Keratinocyte (primary cell): ENCODE measurements at regions not wholly inside any gene's neighbourhood (a gene's known extent, or its start where the extent isn't known, plus 50 kb on each side); places are given as distances from the start of the nearest gene placed in this dataset.

Experiments used
- DNase-seq: peaks from one replicate; pipeline ENCODE4 v3.0.0-alpha.2; 2011; ENCODE audit warnings: low read depth, missing footprints, low spot score
- FAIRE-seq: peaks from 2 replicates; lab custom pipeline; 2011; peaks lifted over from hg19 to GRCh38; lab: Jason Lieb, UNC
- H2AFZ ChIP-seq: 2 replicates; pipeline ENCODE4 v1.6.0; 2012; ENCODE audit warnings: low read length, control low read depth, inconsistent platforms; ENCODE audit not compliant: control insufficient read depth
- H3K27ac ChIP-seq: 2 replicates; pipeline ENCODE4 v1.5.1; 2011; ENCODE audit warnings: low read length; ENCODE audit not compliant: control insufficient read depth, insufficient read depth
- H3K27me3 ChIP-seq: 3 replicates; pipeline ENCODE4 v1.6.0; 2011; ENCODE audit warnings: low read length; ENCODE audit not compliant: control insufficient read depth, insufficient read depth; ENCODE audit errors: extremely low read depth
- H3K36me3 ChIP-seq, 2 experiments: 2 replicates in 1 of 2; 3 replicates in 1 of 2; pipeline ENCODE4 v1.5.1; 2011; ENCODE audit warnings: low read length in 2 of 2, mild to moderate bottlenecking in 1 of 2; ENCODE audit not compliant: control insufficient read depth in 2 of 2, insufficient read depth in 2 of 2; ENCODE audit errors: extremely low read depth in 1 of 2
- H3K4me1 ChIP-seq: 3 replicates; pipeline ENCODE4 v1.5.1; 2011; ENCODE audit warnings: low read length; ENCODE audit not compliant: control insufficient read depth, insufficient read depth; ENCODE audit errors: extremely low read depth
- H3K4me2 ChIP-seq: 3 replicates; pipeline ENCODE4 v1.6.0; 2011; ENCODE audit warnings: low read depth, low read length; ENCODE audit not compliant: control insufficient read depth, insufficient read depth; ENCODE audit errors: extremely low read depth
- H3K4me3 ChIP-seq, 3 experiments: fragments of 200-600 bp in 1 of 3; sonication (generic) in 1 of 3; 2 replicates in 2 of 3; 3 replicates in 1 of 3; pipeline ENCODE4 v1.5.1; 2011 to 2016; ENCODE audit warnings: low read length in 3 of 3, mild to moderate bottlenecking in 3 of 3, control low read depth in 2 of 3, inconsistent platforms in 1 of 3, low read depth in 1 of 3, mixed read lengths in 1 of 3, mixed run types in 1 of 3, moderate library complexity in 1 of 3; ENCODE audit not compliant: control insufficient read depth in 2 of 3, insufficient read depth in 2 of 3; ENCODE audit errors: extremely low read depth in 1 of 3
- H3K79me2 ChIP-seq: 2 replicates; pipeline ENCODE4 v1.6.0; 2012; ENCODE audit warnings: low read length; ENCODE audit not compliant: control insufficient read depth, insufficient read depth
- H3K9ac ChIP-seq: 3 replicates; pipeline ENCODE4 v1.6.0; 2011; ENCODE audit warnings: low read length; ENCODE audit not compliant: control insufficient read depth, insufficient read depth; ENCODE audit errors: extremely low read depth
- H3K9me1 ChIP-seq: 3 replicates; pipeline ENCODE4 v1.6.0; 2011; ENCODE audit warnings: low read length; ENCODE audit not compliant: control insufficient read depth, insufficient read depth; ENCODE audit errors: extremely low read depth
- H3K9me3 ChIP-seq: 2 replicates; pipeline ENCODE4 v1.5.1; 2012; ENCODE audit warnings: low read depth, low read length; ENCODE audit not compliant: control insufficient read depth
- H4K20me1 ChIP-seq: 3 replicates; pipeline ENCODE4 v1.6.0; 2011; ENCODE audit warnings: low read length; ENCODE audit not compliant: control insufficient read depth, insufficient read depth; ENCODE audit errors: extremely low read depth
- CTCF ChIP-seq, 3 experiments: IDR thresholded peaks in 1 of 3; conservative IDR thresholded peaks in 1 of 3; optimal IDR thresholded peaks in 1 of 3; 2 replicates in 2 of 3; 3 replicates in 1 of 3; pipeline versions ENCODE3 to v1.5.1; 2011; ENCODE audit warnings: low read length in 3 of 3, mild to moderate bottlenecking in 3 of 3, moderate library complexity in 2 of 3, control low read depth in 1 of 3, inconsistent platforms in 1 of 3; ENCODE audit not compliant: insufficient read depth in 2 of 3; ENCODE audit errors: extremely low read depth in 1 of 3
- EZH2 ChIP-seq: IDR thresholded peaks from one replicate; pipeline ENCODE4 v1.6.1; 2012; ENCODE audit warnings: inconsistent platforms, mild to moderate bottlenecking, low read length, moderate library complexity
- dilution Hi-C: fragments of 300-500 bp; cut with MboI; formaldehyde crosslinking; loops from one replicate; pipeline ENCODE4 v1.7.0; 2020; ENCODE audit warnings: low sequenced_read_pairs; ENCODE audit not compliant: extremely low pct_ligation_motif_present
- small RNA-seq, 3 experiments: library from RNA; depleted of rRNA; stranded (forward); fragments of <200 nt; gene quantifications; one replicate each; pipeline ENCODE3, GENCODE V24; 2012; ENCODE audit warnings: low read depth in 3 of 3, low replicate concordance in 1 of 3; ENCODE audit not compliant: insufficient read length in 3 of 3

- H3K4me1 ChIP-seq = no peaks in the 10 kb centered on the region
- no peak overlapping the region for H3K9ac ChIP-seq
- no peaks in the 10 kb centered on the region for H3K79me2 ChIP-seq
- H2AFZ ChIP-seq = no peak overlapping the region
- TF ChIP-seq CTCF (optimal IDR thresholded peaks at IDR 0.05 in 1 of 3, IDR thresholded peaks at IDR 0.05 in 1 of 3, conservative IDR thresholded peaks at IDR 0.05 in 1 of 3; ENCODE audit: extremely low read depth in 1 of 3, insufficient read depth in 2 of 3, low read length in 3 of 3) (no peak), EZH2 (no peak)
- DNase-seq (no peak), FAIRE-seq (no peak)
- no peaks in the 10 kb centered on the region for H3K36me3 ChIP-seq
- no peak overlapping the region for H3K4me2 ChIP-seq
- dilution Hi-C loops = no loop called here
- H3K27ac ChIP-seq = no peak overlapping the region
- no peaks in the 10 kb centered on the region for H4K20me1 ChIP-seq
- H3K9me1 ChIP-seq = no peaks in the 10 kb centered on the region
- H3K4me3 ChIP-seq = no peak overlapping the region
- H3K27me3 ChIP-seq = no peaks in the 10 kb centered on the region
- no peaks in the 10 kb centered on the region for H3K9me3 ChIP-seq
Observed at GRCh38 chr6:4185419-4185818, 50.0 kb upstream of the ECI2 start.

Small RNAs in the stretch of these regions (small RNA-seq; reads per million reads assigned to genes)
- gene AL133393.1 = 0 reads per million in 3 experiments
- 0 to 7.0 (median 4.5) reads per million in 3 experiments for gene RNA5SP202
